ENCODE measurements at regions not wholly inside any gene's neighbourhood (a gene's known extent, or its start where the extent isn't known, plus 50 kb on each side); places are given as distances from the start of the nearest gene placed in this dataset.

- TF ChIP-seq CTCF (IDR thresholded peaks at IDR 0.05) (no peak), POLR2AphosphoS5 (IDR thresholded peaks at IDR 0.05) (no peak)
Measured at GRCh38 chr16:85537331-85537788, 75.8 kb upstream of the GSE1 start.
